Osteocyte (in vitro differentiated cells): ENCODE measurements at regions not wholly inside any gene's neighbourhood (a gene's known extent, or its start where the extent isn't known, plus 50 kb on each side); places are given as distances from the start of the nearest gene placed in this dataset.

ENCODE experiments used
- DNase-seq: peaks from one replicate; pipeline ENCODE4 v3.0.0; 2021; ENCODE audit warnings: mixed read lengths; ENCODE audit not compliant: unreplicated experiment; ENCODE audit errors: extremely low spot score
- H3K27ac Mint-ChIP-seq: one replicate; pipeline ENCODE4 v1.8.0; 2021; ENCODE audit warnings: mild to moderate bottlenecking, mixed read lengths; ENCODE audit not compliant: unreplicated experiment
- H3K27me3 Mint-ChIP-seq: one replicate; pipeline ENCODE4 v1.8.0; 2021; ENCODE audit warnings: mixed read lengths; ENCODE audit not compliant: unreplicated experiment
- H3K36me3 Mint-ChIP-seq: one replicate; pipeline ENCODE4 v1.8.0; 2021; ENCODE audit warnings: mixed read lengths; ENCODE audit not compliant: unreplicated experiment
- H3K4me1 Mint-ChIP-seq: one replicate; pipeline ENCODE4 v1.8.0; 2021; ENCODE audit warnings: mixed read lengths; ENCODE audit not compliant: unreplicated experiment
- H3K4me3 Mint-ChIP-seq: one replicate; pipeline ENCODE4 v1.8.0; 2021; ENCODE audit warnings: mild to moderate bottlenecking, moderate library complexity, mixed read lengths; ENCODE audit not compliant: unreplicated experiment
- H3K9me3 Mint-ChIP-seq: one replicate; pipeline ENCODE4 v1.8.0; 2021; ENCODE audit warnings: mixed read lengths; ENCODE audit not compliant: unreplicated experiment
- TF ChIP-seq, protein P1 (sequence below): fragments of 200-600 bp; sonication (generic); IDR thresholded peaks from 2 replicates; pipeline ENCODE4 v1.5.0; 2021; ENCODE audit warnings: antibody characterized with exemption, mild to moderate bottlenecking, moderate library complexity

DNA sequence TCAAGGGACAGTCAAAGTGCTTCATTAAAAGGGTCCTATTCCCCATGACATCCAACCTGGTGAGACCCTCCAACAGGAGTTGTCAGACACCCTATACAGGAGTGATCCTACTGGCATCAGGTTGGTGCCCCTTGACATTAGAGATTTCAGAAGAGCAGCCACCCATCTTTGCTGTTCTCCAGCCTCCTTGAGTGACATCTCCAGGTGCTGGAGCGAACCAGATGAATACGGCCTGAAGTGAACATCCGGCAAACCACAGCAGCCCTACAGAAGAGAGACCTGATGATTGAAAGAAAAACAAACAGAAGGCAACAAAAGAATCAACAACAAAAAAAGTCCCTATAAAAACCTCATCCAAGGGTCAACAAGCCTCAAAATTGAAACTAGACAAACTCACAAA is 146.1 kb upstream of the PBDC1 start:
- Mint-ChIP-seq H3K4me3 (no peak overlapping the region), H3K27me3 (no peaks in the 10 kb centered on the region), H3K27ac (no peak overlapping the region), H3K36me3 (no peaks in the 10 kb centered on the region), H3K4me1 (no peaks in the 10 kb centered on the region), H3K9me3 (peaks cover 40% of the 10 kb centered on the region)
- TF ChIP-seq, protein P1, sequence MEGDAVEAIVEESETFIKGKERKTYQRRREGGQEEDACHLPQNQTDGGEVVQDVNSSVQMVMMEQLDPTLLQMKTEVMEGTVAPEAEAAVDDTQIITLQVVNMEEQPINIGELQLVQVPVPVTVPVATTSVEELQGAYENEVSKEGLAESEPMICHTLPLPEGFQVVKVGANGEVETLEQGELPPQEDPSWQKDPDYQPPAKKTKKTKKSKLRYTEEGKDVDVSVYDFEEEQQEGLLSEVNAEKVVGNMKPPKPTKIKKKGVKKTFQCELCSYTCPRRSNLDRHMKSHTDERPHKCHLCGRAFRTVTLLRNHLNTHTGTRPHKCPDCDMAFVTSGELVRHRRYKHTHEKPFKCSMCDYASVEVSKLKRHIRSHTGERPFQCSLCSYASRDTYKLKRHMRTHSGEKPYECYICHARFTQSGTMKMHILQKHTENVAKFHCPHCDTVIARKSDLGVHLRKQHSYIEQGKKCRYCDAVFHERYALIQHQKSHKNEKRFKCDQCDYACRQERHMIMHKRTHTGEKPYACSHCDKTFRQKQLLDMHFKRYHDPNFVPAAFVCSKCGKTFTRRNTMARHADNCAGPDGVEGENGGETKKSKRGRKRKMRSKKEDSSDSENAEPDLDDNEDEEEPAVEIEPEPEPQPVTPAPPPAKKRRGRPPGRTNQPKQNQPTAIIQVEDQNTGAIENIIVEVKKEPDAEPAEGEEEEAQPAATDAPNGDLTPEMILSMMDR, result no peak
- DNase-seq, result no peak

DNA sequence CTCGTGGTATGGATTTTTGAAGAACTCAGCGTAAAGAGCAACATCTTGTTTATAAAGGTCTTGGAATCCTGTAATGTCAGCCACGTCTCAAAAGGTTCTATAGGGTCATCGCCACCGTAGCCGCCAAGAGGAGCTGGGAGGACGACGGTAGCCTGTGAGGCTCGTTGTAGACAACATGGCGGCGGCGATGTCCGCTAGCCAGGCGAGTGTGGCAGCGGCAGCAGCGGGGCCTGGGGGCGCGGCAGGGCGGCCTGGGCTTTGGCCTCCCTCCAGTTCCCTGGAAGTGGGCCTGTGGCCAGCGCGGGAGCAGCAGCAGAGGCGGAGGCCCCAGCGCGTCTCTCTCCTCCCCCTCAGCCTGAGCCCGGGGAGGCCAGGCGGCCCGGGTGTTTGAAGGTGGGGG is 143.5 kb upstream of the PBDC1 start:
- TF ChIP-seq, protein P1, result no peak
- Mint-ChIP-seq H3K9me3 (peaks cover 51% of the 10 kb centered on the region), H3K4me3 (no peak overlapping the region), H3K27me3 (no peaks in the 10 kb centered on the region), H3K27ac (no peak overlapping the region), H3K36me3 (no peaks in the 10 kb centered on the region), H3K4me1 (no peaks in the 10 kb centered on the region)
- no peak for DNase-seq

DNA sequence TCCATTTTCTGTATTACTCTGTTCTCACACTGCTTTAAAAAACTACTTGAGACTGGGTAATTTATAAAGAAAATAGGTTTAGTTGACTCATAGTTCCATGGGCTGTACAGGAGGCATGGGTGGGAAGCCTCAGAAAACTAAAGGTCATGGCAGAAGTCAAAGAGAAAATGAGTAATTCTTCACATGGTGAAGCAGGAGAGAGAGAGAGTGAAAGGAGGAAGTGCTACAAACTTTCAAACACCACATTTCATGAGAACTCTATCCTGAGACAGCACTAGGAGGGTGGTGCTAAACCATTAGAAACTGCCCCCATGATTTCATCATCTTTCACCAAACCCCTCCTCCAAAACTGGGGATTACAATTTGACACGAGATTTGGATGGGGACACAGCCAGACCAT is 108.0 kb upstream of the PBDC1 start:
- Mint-ChIP-seq H3K9me3 (peaks cover 53% of the 10 kb centered on the region), H3K27ac (no peak overlapping the region), H3K36me3 (no peaks in the 10 kb centered on the region), H3K4me1 (no peaks in the 10 kb centered on the region), H3K4me3 (no peak overlapping the region), H3K27me3 (no peaks in the 10 kb centered on the region)
- DNase-seq, result no peak
- TF ChIP-seq, protein P1, result no peak

DNA sequence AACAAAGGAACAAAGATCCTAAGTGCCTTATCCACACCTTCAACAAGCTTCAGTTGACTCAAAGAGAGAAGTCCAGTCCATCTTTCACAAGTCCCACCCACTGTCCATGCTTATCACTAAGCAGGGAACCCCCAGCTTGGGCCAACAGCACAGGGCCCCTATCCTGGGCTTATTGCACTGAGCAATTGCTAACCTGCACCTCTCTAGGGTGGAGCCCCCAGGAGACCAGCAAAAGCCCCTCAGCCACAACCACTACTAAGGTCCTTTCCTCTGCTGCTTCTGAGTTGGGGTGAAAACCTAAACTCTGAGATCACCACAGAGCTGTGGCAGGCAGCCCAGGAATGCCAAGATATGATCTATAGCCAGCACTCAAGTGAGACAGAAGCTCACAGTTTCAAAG is 96.7 kb upstream of the PBDC1 start:
- H3K27me3 Mint-ChIP-seq, result no peaks in the 10 kb centered on the region
- peaks cover 29% of the 10 kb centered on the region for H3K9me3 Mint-ChIP-seq
- no peaks in the 10 kb centered on the region for H3K36me3 Mint-ChIP-seq
- TF ChIP-seq, protein P1, result no peak
- H3K27ac Mint-ChIP-seq, result no peak overlapping the region
- no peaks in the 10 kb centered on the region for H3K4me1 Mint-ChIP-seq
- H3K4me3 Mint-ChIP-seq, result no peak overlapping the region
- DNase-seq, result peak; percentile 76

DNA sequence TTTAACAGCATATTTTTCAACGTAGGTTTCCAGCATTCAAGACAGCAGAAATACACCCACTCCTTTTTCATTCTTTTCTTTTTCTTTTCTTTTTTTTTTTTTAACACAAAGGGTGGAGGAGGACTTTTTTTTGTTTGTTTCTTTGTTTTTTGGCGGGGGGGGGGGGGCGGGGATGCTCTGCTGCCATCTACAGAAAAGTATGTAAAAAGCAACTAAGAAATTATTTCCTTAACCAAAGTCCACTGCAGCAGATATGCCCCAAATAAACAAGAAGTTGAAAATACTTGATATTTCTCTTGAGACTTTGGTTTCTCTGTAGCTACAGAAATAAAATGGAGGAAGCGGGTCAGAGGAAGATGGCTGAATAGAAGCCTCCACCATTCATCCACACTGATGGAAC is 63.2 kb upstream of the PBDC1 start:
- no peak overlapping the region for H3K4me3 Mint-ChIP-seq
- H3K27me3 Mint-ChIP-seq, result no peaks in the 10 kb centered on the region
- no peak for DNase-seq
- TF ChIP-seq, protein P1, result no peak
- no peak overlapping the region for H3K27ac Mint-ChIP-seq
- no peaks in the 10 kb centered on the region for H3K4me1 Mint-ChIP-seq
- H3K36me3 Mint-ChIP-seq, result no peaks in the 10 kb centered on the region
- H3K9me3 Mint-ChIP-seq, result peaks cover 9% of the 10 kb centered on the region
